AML-193 (cell line): ENCODE measurements at regions not wholly inside any gene's neighbourhood (a gene's known extent, or its start where the extent isn't known, plus 50 kb on each side); places are given as distances from the start of the nearest gene placed in this dataset.

Experiments used
- DNase-seq, 2 experiments: peaks; one replicate each; lab custom pipeline; 2025; lab: John Stamatoyannopoulos, UW

DNA sequence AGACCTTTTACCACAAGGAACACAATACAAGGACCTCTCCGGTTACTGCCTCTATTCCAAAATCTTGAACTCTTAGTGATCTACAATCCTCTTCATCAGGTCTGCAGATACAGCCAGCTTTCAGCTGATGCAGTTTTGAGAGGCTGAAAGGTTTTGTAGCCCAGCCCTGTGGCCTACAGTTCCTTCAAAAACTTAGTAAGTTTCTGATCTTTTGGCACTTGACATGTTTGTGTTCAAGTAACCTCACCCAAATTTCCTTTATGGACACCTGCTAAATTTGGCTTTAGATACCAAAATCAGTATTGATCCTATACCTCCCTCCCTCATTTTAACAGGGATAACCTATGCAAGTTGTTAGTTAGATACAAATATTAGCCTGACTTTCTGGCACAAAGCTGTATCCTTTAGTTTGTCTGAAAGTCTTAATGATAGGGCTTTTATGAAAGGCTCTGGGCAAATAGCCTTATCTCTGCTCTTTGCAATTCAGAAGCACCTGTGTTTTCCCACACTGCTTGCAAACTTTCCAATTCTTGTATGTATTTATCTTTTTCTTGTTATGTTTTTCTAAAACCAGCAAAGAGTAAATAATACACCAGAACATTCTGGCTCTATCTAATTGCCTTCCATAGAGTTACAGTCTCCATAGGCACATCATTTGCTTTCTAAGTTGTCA lies 650.5 kb upstream of the KLHL29 start:
- DNase-seq = no peak

DNA sequence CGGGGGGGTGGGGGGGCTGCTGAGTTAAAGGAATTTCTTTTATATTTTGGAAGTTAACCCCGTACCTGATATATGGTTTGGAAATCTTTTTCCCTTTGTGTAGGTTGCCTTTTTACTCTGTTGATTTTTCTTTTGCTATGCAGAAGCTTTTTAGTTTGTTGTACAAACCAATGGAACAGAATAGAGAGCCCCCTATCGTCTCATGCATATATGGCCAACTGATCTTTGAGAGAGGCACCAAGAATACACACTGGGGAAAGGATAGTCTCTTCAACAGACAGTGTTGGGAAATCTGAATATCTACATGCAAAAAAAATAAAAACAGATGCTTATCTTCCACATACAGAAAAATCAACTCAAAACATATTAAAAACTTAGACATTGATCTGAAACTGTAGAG lies 647.8 kb upstream of the KLHL29 start:
- DNase-seq = no peak

DNA sequence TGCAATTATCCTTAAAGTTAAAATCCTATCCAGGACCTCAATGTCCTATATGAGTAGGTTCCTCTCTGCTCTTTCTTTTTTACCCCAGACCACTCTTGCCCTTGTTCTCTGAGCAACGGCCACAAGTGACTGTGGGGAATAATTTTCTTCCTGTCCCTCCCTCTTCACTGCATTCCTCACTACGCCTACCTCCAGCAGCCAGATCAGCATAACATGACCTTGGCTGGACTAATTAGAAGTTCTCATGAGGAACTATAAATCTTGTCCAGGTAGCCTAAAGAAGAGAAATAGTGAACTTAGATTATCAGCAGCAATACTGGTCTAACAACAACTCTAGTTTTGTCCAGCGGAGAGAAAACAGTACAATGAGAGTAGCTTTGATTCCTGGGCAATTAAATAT lies 643.8 kb upstream of the KLHL29 start:
- no peak for DNase-seq

DNA sequence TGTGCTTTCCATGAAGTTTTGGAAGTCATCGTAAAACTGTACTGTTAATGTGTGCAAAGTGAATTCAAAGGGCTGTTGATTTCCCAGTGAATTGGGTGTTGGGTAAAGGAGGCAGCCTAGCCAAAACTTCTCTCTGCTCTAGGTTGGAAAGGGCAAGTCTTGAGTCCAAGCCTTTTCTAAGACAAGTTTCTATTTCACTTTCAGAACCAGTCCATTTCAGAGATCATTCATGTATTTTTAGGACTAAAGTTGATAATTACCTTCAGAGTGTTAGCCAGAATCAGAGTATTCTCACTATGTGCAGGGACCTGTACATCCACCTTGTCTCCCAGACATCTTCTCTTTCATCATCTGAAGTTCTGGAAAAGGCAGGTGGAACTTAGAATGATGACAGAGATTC lies 636.1 kb upstream of the KLHL29 start:
- DNase-seq = no peak

DNA sequence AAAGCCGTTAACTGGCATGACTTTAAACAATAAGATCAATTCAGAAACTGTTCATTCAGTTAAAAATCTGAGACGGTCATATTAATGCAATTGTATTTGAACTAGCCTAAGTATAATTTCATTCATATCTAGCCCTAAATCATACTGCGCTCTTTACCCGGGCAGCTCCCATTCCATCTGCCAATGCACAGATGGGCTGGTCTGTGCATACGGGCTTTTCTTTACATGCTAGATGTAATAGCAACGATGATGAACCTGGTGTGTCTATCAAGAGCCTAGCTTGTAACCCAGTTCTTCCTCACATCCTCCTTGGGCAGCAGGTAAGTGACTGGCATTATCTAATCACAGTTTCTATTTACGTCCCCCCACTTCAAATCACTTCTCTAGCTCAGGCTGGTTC lies 631.5 kb upstream of the KLHL29 start:
- no peak for DNase-seq

DNA sequence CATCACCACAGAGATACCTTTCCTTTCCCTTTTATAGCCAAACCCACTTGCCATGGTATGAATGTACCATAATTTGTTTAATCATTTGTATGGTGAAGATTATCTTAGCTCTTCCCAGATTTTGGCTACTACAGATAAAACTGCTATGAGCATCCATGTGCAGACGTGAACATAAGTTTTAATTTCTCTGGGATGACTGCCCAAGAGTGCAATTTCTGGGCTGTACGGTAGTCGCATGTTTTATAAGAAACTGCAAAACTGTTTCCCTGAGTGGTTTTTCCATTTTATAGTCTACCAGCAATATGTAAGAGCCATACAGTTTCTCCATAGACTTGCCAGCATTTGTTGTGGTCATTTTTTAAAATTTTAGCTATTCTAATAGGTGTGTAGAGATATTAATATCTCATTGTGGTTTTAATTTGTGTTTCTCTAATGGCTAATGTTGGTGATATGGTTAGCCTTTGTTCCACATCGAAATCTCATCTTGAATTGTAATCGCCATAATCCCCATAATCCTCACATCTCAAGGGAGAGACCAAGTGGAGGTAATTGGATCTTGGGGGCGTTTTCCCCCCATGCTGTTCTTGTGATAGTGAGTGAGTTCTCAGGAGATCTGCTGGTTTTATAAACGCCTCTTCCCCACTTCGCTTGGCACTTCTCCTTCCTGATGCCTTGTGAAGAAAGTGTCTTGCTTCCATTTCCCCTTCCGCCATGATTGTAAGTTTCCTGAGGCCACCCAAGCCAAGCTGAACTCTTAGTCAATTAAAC lies 628.5 kb upstream of the KLHL29 start:
- no peak for DNase-seq

DNA sequence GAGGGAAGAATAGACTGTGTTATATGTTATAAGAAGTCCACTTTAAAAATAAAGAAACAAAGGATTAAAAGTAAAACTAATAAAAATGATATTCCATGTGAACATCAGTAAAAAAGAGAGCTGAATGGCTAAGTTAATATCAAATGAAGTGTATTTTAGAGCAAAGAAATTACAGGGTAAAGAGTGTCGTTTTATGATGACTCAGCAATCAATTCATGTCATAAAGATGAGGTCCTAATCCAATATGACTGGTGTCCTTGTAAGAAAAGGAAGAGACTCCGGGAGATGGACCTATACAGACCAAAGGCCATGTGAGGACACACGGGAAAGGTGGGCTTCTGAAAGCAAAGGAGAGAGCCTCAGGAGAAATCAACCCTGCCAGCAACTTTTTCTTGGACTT lies 615.5 kb upstream of the KLHL29 start:
- no peak for DNase-seq

DNA sequence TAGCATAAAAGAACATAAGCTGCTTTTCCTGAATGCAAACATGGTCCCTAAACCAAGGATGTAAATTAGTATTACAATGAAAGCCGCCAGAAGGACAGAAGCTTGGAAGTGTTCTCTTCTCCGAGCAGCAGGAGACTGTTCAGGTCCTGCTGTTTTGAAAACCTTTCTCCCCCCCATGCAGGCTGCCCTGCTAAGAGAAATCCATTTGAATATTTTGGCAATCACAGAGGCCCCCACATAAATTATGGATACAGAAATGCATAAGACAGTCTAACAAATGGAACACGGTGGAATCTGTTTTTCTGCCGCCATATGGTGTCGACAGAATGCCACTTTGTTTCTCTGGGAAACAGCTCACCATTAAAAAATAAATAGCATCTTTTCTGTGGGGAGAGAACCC lies 600.4 kb upstream of the KLHL29 start:
- DNase-seq = no peak

DNA sequence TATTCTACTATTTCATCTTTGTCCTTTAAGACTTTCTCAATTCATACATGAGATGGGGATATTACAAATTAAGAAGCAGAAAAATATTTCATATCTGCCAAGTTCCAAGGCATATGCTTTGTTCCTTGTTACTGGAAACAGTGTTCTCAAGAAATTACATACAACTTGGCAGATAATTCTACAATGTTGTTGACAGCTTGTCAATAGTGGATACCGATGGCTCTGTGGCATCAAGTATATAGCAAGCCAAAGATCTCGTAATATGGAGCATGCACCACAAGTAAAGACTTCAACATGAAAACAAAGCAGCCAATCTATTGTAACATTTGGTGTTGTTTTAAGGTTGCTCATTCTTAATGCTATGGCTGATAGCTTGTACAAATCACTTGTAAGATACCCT lies 598.2 kb upstream of the KLHL29 start:
- DNase-seq = no peak

DNA sequence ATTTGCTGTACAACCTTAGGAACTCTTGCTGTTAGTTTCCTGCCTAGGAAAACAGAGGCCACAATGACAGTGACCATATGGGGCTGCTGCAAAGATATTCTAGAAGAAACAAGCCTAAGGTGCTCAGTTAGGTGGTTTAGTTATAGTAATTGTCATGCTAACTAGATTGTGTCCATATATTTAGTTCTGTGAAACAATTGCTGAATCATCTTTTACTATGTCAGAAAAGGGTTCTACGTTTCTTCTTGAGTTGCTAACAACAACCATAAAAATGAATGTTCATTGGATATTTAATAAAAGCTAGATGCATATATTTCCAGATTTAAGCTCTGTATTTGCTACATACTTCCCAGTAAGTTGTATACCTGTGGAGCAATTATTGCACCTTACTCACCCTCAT lies 597.2 kb upstream of the KLHL29 start:
- DNase-seq = no peak

DNA sequence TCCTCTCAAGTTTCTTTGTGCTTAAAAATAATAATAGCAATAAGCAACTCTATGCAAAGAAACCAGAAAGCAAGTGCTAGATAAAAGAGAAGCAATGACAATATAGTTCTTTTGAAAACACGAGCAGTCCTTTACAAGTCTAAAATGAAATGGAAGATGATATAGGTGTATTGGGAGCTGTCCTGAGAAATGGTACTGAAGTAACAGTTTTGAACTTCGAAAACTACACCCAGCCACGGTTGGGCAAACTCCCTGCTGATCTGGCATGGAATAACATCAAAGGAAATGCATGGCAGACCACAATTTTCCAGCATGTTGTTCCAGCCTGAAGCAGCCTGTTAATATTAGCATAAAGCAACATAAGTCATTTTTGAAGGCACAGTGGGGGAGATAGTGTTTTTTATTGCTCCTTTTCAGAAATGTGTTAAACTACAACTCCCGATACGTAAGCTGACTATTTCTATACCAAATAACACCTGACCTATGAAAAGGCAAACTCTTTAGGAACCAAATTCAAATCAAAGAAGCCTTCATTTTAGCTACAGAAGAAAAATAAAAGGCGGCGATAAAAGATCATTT lies 596.1 kb upstream of the KLHL29 start:
- DNase-seq = no peak

DNA sequence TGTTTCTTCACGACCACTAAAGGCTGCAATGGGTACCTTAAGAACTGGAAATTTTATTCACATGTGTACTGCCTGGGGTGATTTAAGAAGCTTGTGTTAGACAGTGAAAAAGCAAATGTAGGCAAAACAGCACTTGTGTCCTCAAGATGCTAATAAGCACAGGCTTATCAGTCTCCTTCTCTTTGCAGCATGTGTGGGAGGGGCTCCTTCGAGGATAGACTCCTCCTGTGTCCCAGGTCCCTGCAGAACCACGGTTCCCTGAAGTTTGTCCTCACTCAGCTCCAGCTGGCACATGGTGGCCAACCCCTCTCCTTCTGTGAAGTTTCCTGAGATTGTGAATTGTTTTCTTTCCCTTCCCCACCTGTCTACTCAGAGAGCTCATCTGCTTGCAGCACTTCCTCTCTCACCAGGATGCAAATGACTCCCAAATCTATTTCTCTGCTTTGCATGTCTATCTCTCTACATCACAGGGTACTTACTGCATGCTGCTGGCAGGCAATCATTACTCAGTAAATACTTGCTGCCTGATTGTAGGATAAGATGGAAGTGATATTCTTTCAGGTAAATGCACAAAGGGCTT lies 589.6 kb upstream of the KLHL29 start:
- DNase-seq = no peak

DNA sequence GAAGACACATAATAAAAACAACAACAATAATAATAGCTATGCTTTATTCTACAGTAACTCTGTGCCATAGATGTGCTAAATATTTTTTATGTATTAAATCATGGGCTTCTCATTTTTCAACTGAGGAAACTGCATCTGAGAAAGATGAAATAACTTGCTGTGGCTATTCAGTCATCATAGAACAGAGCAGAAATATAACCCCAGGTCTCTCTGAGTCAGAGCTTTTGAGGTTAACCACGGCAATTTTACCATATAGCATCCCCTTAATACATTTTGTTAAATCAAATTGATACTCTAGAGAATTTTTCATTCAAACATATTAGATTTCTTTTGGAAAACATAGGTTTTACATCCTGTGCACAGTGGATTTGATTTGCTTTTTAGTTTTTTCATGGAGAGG lies 586.6 kb upstream of the KLHL29 start:
- no peak for DNase-seq

DNA sequence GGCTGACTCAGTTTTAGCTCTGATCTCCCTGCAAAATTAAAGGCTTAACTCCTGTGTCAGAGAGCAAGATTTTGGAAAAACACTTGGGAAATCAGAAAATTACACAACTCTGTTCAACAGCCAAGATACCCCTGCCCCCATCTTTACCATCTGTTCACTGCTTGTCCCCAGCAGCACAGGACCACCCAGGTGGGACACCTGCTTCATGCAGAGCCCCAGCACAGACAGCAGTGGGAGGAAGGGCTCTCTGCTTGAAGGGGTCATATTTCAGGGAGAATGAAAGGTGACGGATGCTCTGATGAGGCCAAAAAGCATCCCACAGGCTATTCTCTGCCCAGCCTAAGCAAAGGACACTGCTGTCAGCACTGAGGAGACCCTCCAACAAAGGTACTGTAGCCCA lies 584.6 kb upstream of the KLHL29 start:
- no peak for DNase-seq

DNA sequence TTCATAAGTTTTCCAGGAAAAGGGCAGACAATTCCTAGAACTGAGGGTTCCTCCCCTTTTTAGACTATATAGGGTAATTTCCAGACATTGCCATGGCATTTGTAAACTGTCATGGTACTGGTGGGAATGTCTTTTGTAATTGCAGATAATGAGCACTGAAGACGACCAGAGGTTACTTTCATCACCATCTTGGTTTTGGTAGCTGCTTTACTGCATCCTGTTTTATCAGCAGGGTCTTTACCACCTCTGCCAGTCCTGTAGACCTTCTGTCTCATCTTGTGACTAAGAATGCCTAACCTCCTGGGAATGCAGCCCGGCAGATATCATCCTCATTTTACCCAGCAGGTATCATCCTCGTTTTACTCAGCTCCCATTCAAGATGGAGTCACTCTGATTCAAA lies 583.9 kb upstream of the KLHL29 start:
- no peak for DNase-seq

DNA sequence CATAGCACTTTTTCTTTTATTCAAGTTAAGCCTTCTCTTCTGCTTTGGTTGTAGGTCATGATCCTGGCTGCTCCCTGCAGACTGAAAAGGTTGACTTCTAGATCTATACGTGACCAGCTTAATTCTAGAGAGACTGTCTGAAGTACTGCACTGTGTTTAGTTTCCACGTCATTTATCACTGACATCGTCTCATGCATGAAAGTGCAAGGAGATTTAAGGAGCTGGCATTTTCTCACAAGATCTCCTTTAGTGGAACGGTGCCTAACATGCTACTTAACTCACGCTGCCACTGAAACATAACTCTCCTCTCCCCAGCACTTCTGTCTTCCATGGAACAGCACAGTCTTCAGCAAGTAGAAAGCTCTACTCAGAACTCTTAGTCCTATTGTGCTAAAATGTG lies 583.0 kb upstream of the KLHL29 start:
- DNase-seq = no peak

DNA sequence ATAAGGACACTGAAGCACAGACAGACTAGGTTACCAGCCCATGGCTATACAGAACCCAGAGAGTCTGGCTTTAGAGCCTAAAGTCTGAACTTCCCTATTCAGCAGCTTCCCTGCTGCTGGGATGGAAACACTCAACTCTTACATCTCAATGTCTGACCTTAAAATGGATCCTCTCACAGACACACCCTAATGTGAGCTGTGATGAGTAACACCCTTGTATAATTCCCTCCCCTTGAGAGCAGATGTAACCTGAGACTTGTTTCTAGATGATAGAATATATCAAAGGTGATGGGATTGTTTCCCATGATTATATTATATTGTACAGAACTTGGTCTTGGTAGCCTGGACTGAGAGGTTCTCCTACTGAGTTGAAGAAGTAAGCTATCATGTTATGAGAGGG lies 577.1 kb upstream of the KLHL29 start:
- no peak for DNase-seq

DNA sequence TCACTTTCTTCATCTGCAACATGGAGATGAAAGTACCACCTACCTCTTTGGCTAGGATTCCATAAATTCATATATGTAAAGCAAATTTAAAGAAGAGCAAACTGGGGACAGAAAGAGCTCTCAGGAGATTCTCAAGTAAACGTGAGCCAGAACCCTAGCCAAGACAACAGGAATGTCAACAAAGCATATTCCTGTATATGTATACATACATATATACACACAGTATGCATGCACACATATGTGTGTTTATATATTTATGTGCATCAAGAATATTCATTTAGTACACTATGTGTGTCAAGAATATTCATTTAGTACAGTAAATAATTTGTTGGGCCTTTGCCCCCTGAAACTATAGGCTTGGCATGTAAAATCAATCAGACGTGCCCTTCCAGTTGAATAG lies 574.4 kb upstream of the KLHL29 start:
- DNase-seq = no peak

DNA sequence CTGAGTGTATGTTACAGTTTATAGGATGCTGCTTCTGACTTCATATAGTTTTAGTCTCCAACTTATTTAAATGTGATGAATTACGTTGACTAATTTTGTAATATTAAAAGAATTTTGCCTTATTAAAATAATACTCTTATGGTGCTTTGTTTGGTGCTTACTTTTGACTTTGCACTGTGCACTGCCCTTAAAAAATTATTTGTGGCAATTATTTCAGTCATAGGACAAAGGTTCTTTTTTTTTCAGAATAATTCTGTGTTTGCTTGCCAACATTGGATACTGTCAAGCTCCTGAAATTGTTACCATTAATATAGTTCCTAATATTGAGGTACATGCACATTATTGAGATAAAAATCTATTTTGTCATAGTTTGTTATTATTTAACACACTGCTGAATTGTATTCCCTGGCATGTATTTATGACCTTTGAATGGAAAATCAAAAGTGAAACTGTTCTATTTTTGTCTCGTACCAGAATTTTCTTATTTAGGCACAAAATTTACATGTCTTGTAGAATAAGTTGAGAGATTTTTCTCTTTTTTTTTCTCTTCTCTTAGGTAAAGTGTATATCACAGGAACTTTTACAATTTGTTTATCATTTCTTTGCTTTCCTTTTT lies 572.8 kb upstream of the KLHL29 start:
- no peak for DNase-seq

DNA sequence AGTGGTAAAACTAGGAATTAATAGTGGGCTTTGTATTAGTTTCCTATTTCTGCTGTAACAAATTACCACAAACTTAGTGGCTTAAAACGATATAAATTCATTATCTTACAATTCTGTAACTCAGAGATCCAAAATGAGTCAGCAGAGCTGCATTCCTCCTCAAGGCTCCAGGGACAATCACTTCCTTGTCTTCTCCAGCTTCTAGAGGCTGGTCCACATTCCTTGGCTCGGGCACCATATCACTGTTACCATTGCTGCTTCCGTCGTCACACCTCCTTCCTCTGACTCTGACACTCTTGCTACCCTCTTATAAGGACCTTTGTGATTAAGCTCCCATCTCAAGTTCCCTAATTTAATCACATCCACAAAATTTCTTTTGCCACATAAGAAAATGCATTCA lies 567.8 kb upstream of the KLHL29 start:
- no peak for DNase-seq

DNA sequence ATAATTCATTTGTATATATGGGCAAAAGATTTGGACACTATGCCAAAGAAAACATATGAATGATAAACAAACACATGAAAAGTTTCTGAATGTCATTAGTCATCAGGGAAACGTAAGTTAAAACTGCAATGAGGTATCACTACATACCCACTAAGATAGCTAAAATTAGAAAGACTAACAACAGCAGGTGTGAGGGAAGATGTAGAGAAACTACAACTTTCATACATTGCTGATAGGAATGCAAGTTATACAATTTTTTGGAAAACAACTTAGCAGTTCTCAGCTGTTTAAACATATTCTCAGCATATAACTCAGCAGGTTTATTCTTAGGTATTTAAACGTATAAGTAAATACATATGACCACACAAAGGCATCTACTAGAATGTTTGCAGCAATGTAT lies 563.5 kb upstream of the KLHL29 start:
- DNase-seq = no peak

DNA sequence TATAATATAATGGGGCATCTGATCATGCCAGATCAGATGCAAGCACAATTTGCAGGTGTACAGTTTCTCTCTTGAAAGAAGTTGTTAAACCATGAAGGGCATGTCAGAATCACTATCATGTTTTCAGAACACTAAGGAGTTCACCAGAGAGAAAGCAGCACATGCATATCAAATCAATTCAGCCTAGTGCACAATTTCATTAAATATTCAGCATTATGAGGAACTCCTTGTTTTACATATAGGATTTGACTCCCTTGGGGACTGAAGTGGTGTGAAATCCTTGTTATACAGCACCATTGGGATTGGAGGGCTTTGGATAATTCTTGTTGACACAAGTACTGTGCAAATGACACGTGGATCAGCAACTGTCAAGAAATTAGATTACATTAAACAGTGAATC lies 562.1 kb upstream of the KLHL29 start:
- DNase-seq = no peak

DNA sequence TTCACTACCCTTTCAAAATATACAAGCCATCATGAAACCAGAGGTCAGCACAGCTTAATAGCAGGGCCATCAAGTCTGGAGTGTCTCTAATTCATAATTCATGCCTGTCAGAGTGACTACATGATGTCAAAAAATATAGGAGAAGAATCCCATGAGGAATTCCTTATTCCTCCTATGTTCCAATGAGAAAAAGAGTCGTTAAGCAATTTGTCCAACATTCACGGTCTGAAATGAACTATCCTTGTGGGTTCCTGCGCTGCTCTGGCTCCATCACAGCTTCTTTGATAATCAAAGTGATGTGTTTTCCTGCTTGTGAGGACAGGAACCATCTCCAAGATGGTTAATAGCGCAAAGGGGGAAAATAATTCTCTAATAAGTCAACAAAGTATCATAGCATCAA lies 560.4 kb upstream of the KLHL29 start:
- DNase-seq = no peak
